ENCODE measurements at regions not wholly inside any gene's neighbourhood (a gene's known extent, or its start where the extent isn't known, plus 50 kb on each side); places are given as distances from the start of the nearest gene placed in this dataset.

DNA sequence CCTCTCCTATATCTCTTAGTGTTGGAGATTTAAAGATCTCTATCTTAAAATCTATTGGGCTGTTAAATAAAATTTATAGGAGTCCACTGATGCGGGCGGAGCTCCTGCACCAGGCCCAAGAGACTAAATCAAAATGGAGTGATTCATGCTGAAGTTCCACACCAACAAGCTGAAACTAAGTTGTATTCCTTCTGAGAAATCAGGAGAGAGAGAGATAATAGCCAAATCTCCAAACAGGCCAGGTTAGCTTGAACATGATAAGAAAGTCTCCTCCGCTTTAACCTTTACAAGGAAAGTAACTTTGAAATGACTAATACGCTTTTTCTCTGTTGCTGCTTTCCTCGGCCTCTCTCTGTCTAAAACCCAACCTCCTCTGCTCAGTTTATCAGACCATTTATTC lies 241.9 kb upstream of the NBEA start:
- TF ChIP-seq ZNF624 (tag by site-specific recombination; IDR thresholded peaks at IDR 0.05) (no peak), ZNF146 (tag by site-specific recombination; IDR thresholded peaks at IDR 0.05) (no peak), CTCF (tag by site-specific recombination; IDR thresholded peaks at IDR 0.05) (no peak)
